ENCODE measurements at regions not wholly inside any gene's neighbourhood (a gene's known extent, or its start where the extent isn't known, plus 50 kb on each side); places are given as distances from the start of the nearest gene placed in this dataset.
A peak's percentile ranks its signal among the peaks of the same experiment; 100 is the strongest.
"Not testable (repeated sequence)": the region's sequence is repeated elsewhere in the genome, so short reads cannot be mapped to it uniquely, and the experiment has no call there.

DNA sequence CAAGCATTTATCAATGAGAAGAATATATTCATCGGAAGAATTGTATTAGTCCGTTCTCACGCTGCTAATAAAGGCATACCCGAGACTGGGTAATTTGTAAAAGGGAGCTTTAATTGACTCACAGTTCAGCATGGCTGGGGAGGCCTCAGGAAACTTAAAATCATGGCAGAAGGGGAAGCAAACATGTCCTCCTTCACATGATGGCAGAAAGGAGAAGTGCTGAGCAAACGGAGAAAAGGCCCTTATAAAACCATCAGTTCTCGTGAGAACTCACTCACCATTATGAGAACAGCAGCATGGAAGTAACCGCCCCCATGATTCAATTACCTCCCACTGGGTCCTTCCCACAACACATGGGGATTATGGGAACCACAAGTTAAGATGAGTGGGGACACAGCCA is 1688.2 kb downstream of the SPATA31A7 start:
- DNase-seq (ENCODE audit: low read depth) = not testable (repeated sequence)

DNA sequence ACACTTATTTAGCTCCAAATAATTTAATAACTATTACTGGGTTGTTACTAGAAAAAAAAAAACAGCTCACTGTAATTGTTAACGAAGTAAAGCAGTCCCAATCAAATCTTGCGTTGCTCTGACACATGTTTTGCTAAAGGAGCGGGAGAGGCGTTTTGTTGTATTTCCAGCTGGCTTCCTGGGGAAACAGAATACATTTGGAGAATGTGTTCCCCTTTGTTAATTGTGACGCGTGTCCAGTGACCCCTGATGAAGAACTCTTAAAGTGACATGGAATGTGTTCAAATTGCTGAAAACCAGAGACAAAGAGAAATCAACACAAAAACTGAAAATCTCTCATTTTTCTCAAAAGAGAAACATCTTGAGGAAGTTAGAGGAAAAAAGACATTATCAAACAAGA is 1690.6 kb downstream of the SPATA31A7 start:
- not testable (repeated sequence) for DNase-seq (ENCODE audit: low read depth)

DNA sequence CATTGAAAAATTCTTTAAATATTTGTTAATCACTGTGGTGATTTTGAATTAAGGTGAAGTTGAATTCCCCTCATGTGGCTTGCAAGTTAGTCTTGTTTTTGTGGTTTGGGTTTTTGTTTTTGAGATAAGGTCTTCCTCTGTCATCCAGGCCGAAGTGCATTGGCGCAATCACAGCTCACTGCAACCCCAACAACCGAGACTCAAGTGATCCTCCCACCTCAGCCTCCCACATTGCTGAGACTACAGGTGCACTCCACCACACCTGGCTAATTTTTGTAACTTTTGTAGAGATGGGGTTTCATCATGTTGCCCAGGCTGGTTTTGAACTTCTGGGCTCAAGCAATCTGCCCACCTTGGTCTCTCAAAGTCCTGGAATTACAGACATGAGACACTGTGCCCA is 1691.1 kb downstream of the SPATA31A7 start:
- DNase-seq (ENCODE audit: low read depth) = not testable (repeated sequence)

DNA sequence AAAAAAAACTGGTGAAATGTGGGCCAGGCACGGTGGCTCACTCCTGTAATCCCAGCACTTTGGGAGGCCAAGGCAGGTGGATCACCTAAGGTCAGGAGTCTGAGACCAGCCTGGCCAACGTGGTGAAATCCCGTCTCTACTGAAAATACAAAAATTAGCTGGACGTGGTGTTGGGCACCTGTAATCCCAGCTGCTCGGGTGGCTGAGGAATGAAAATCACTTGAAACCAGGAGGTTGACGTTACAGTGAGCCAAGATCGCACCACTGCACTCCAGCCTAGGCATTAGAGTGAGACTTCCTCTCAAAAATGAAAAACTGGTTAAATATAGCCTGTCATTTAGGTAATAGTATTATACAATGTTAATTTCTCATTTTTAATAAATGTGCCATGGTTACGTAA is 1692.0 kb downstream of the SPATA31A7 start:
- not testable (repeated sequence) for DNase-seq (ENCODE audit: low read depth)

DNA sequence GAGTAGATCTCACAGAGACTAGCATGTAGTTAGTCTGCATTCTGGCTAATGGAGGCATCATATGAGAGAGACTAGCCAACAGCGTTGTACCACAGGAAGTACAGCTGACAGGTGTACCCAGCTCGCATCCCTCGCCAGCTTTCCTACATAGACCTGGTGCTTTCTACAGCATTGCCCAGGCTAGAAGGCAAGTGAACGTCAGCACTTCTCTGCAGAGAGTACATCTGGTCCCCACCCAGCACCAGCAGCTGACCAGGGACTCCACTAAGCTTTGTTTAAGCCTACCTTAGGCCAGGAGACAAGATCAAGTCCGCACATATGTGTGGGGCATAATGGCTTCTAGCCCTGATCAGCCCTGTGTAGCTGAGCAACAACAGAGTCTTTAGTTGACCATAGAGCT is 1692.9 kb downstream of the SPATA31A7 start:
- DNase-seq (ENCODE audit: low read depth) = not testable (repeated sequence)

DNA sequence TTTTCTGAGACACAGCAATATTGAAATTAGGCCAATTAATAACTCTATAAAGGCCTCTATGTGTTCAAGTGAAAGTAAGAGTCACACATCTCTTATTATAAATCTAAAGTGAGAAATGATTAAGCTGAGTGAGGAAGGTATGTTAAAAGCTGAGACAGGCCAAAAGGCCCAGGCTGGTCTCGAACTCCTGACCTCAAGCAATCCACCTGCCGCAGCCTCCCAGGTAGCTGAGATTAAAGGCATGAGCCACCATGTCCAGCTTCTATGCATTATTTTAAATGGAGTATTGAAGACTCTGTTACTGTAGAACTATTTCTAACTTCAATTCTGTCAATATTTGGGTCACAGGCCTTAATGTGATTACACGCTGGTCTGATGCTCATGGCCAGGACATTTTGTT is 1706.9 kb downstream of the SPATA31A7 start:
- not testable (repeated sequence) for DNase-seq (ENCODE audit: low read depth)

DNA sequence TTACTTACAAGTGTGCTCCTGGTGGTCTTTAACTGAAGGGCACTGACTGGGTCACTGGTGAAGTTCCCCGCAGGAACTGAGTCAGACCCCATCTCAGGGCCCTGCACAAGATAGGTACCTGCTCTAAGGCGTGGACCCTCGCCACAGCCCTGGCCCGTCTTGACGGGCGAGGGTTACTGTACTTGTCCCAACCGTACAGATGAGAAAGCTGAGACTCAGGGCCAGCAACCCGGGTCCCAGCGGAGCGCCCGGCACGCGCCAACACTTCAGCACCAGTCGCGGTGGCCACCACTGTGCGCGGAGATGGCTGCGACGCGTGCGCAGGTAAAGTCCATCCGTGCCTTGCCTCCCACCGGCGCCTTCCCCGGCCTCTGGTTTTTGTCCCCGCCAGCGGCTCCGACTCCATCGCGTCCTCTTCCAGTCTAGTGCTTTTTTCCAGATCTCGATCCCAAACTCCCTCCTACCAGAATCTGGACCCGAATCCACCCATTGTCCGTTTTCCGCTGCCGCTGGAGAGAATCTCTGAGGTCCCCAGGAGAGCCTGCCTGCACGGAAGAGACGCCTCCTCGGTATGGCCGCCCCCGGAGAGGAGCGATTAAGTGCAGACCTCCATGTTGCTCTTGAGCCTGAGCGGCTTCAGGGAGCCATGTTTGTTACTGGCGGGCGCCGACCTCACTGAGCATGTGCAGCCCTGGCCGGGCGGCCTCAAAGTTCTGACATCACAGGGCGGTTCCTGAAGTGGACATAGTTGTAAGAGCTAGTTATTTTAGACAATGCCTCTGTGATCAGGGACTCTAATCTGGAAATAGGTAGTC is 1707.8 kb downstream of the SPATA31A7 start:
- DNase-seq (ENCODE audit: low read depth) = peak; percentile 13

DNA sequence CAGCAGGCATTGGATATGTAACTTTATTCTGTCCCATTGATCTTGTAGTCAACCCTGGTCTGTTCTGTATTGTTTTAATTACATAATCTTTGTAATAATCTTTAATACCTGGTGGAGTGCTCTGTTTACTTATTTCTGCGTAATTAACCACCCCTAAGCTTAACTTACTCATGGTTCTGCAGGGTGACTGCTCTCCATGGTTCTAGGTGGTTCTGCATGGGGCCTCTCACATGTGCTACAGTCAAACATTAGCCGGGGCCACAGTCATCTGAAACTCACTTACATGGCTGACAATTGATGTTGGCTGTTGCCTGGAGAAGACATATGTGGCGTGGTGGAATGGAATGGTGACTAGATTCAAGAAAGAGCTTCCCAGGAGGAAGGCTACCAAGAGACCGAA is 1709.8 kb downstream of the SPATA31A7 start:
- DNase-seq (ENCODE audit: low read depth) = not testable (repeated sequence)

DNA sequence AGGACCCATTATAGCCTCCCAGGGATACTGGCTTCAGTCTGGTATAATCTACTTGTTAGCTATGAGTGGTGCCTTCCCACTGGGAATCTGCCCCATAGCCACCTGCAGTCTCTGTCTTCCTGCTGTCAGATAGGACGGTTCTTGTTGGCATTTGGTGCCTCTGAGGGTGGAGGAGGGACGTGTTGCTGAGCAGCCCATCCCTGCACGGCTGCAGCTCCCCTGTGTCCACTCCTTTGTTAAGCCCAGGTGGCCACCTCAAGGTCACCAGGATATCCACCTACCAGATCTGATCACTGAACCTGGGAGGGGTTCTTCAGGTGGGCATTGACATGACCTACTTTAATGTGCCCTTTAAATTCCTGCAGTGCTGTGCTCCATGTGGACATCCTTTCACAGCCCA is 1714.2 kb downstream of the SPATA31A7 start:
- not testable (repeated sequence) for DNase-seq (ENCODE audit: low read depth)

DNA sequence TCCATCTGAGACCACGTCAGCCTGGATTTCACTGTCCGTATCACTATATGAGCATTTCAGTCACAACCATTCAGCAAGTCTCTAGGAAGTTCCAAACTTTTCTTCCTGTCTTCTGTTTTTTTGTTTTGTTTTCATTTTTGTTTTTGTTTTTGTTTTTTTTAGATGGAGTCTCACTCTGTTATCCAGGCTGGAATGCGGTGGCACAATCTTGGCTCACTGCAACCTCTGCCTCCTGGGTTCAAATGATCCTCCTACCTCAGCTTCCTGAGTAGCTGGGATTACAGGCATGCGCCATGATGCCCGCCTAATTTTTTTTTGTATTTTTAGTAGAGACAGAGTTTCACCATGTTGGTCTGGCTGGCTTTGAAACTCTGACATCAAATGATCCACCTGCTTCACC is 1715.9 kb downstream of the SPATA31A7 start:
- not testable (repeated sequence) for DNase-seq (ENCODE audit: low read depth)

DNA sequence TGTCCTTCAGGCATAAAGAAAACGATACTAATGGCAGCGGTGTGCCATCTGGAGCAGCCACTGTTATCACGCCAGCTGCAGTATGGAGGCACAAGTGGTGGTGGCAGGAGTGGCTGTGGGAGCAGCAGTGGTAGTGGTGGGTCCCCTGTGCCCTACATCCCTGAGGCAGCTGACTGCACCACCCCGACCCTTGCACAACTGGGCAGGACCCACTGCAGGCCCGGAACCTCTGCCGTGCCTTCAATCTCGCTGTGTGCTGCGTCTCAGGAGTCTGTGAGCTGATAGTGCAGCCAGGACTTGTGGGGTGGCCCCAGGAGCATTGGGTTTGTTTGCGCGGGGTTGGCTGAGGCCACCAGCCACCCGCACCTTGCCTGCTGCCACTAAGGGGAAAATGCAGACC is 1718.0 kb downstream of the SPATA31A7 start:
- not testable (repeated sequence) for DNase-seq (ENCODE audit: low read depth)

DNA sequence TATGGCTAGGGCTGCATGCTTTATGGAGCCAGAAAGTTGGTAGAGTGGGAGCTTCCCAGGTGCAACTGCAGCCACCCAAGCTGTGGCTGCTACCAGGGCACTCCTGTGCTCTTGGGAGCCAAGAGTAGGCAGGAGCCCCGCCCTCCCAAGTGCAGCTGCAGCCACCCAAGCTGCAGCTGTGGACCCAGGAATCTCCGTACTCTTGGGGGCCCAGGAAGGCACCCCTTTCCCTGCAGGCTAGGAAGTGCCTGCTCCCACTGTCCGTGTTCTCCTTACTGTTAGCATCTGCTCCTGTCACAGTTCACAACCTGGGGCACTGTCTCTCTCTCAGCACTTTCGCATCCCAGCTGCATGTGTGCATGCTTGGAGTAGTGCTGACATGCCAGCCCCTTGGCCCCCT is 1718.4 kb downstream of the SPATA31A7 start:
- DNase-seq (ENCODE audit: low read depth) = not testable (repeated sequence)

DNA sequence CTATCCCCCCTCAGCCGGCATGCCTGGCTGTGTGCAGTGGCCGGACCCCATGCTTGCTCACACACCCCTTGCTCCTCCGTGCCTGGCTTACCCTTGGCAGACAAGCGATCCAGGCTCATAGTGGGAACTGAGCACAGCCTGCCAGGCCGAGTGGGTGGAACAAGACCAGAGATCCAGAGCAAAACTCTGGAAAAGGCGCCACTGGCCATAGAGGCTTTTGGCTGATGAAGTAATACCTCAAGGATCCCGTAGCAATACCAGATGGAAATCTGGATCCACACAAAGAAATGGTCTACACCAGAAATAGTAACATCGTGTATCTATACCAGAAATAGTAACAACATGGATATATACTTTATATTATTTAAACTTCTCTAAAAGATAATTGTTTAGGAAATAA is 1719.6 kb downstream of the SPATA31A7 start:
- not testable (repeated sequence) for DNase-seq (ENCODE audit: low read depth)

DNA sequence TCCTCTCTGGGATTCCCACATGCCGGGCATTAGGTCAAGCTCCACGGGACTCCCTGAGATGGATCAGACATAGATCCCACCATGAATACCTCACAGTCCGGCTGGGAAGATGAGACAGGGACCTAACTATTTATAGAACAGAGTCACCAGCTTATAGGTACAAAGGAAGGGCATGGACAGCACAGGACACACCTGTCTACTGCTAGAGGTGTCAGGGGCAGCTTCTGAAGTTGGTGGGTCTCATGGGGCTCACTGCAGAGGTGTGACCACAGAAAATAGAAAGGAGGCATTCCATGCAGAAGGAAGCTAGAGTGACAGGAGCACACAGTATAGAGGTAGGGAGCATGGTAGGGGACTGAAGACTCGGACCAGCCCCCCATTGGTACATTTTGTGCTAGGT is 1722.4 kb downstream of the SPATA31A7 start:
- DNase-seq (ENCODE audit: low read depth) = not testable (repeated sequence)

DNA sequence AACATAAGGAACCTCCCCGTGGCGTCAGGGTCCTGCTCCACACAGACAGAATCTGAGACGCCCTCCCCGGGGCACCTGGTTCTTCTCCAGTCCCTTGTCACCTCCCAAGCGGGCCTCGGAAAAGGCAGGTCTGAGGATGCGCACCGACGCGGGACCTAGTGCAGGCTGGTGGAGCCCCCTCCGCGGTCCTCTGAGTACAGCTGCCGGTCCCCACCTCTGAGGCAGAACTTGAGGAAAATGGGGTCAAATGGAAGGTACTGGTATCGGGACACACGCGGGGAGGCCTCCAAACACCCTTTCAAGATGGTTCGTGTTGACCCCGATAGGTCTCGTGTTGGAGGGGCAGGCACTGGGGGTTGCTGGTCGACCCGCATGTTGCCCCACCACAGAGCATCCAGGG is 1725.3 kb downstream of the SPATA31A7 start:
- DNase-seq (ENCODE audit: low read depth) = not testable (repeated sequence)

DNA sequence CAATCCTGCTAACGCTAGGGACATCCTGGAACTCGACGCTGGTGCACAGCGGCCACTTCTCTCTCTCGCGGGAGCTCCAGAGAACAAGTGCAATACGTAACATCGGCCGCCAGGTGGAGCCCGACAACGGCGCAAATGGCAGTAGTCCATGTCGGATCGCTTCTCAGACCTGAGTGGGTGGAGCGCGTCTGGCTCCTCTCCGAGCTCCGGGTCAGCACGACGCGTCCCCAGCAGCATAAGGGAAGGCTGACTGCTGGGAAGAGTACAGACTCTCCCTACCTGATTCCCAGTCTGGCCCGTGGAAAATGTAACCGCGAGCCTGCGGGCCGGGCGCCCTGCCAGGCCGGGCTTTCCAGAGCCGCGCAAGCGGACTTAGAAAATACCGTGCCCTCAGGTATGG is 1725.8 kb downstream of the SPATA31A7 start:
- DNase-seq (ENCODE audit: low read depth) = not testable (repeated sequence)

DNA sequence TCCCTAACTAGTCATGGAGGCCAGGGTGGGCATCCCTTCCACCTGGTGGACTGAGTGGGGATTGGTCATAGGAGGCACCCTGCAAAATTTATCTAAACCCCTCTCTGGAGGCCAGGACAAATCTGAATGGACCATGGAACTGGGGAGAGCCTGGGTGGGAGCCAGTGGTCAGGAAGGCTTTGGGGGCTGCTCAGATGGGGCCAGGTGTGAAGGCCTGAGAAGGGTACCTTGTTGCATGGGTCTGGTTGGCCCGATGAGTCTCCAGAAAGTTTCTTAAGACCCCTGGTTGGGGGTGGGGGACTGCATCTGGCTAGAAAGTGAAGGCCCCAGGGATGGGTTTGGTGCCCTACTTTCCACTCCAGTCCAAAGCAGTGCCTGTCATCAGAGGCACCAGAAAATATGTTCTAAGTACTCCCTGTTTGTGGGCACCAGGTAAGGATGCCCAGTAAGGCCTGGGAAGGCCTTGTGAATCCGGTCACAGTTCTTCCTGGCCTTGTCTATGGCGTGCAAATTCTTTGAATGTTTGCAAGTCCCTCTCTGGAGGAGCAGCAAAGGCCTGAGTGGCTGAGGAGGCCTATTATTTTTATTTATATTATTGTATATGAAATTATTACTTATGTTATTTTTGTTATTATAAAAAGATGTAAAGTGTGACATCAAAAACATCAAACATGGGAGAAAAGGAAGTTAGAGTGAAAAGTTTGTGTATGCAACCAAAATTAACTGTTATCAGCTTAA is 1729.0 kb downstream of the SPATA31A7 start:
- not testable (repeated sequence) for DNase-seq (ENCODE audit: low read depth)

DNA sequence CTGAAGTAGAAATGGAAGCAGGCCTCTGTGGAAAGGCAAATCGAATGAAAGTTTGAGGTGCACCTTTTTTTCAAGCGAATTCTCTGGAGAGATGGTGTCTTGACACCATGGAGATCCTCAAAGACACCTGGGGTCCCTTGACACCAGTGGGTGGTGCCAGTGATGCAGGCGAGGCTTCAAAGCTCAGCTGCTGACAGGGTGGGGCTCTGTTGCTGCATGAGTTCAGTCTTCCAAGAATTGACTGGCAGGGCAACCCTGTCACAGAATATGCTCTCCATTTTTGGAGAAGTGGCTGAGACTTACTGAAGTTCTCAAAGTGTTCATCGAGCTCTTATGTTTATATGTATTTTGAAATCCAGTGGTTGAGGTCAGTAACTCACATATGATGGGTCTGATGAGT is 1741.6 kb downstream of the SPATA31A7 start:
- not testable (repeated sequence) for DNase-seq (ENCODE audit: low read depth)

DNA sequence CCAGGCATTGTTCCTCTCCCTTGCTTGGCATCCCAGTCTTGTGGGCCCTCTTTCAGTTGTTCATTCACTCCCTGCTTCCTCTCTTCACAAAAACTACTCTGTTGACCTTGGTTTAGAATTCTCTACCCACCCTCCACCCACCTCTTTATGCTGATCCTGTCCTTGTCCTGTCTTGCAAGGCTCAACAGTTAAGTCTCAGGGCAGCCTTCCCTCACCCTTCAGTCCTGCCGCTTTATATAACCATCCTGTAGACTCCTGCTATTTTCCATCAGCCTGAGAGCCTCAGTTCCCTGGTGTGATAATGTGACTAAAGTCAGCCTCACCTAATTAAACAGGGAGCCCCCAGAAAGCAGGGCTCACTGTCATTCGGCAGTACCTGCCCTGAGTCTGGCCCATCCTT is 1763.0 kb downstream of the SPATA31A7 start:
- not testable (repeated sequence) for DNase-seq (ENCODE audit: low read depth)

Measured in EH (cell line).